ENCODE measurements at regions not wholly inside any gene's neighbourhood (a gene's known extent, or its start where the extent isn't known, plus 50 kb on each side); places are given as distances from the start of the nearest gene placed in this dataset.

- no peak for TF ChIP-seq HDAC2 (IDR thresholded peaks at IDR 0.05; ENCODE audit: borderline replicate concordance in 1 of 2, low read depth in 2 of 2, low read length in 2 of 2)
- TF ChIP-seq SRF (IDR thresholded peaks at IDR 0.05; ENCODE audit: low read depth, low read length) = no peak
- TF ChIP-seq SAP30 (IDR thresholded peaks at IDR 0.05; ENCODE audit: insufficient read depth, insufficient replicate concordance, low read length) = no peak
- no peak for TF ChIP-seq ASH2L (IDR thresholded peaks at IDR 0.05; ENCODE audit: low read length)
- no peak for TF ChIP-seq CBX8 (IDR thresholded peaks at IDR 0.05; ENCODE audit: borderline replicate concordance, low read depth, low read length)
These were observed 204.8 kb upstream of the ZNF536 start (continued) for GRCh38 chr19:30167206-30167868.

All from H1 (cell line).